ENCODE measurements at regions not wholly inside any gene's neighbourhood (a gene's known extent, or its start where the extent isn't known, plus 50 kb on each side); places are given as distances from the start of the nearest gene placed in this dataset.
A peak's percentile ranks its signal among the peaks of the same experiment; 100 is the strongest.

DNA sequence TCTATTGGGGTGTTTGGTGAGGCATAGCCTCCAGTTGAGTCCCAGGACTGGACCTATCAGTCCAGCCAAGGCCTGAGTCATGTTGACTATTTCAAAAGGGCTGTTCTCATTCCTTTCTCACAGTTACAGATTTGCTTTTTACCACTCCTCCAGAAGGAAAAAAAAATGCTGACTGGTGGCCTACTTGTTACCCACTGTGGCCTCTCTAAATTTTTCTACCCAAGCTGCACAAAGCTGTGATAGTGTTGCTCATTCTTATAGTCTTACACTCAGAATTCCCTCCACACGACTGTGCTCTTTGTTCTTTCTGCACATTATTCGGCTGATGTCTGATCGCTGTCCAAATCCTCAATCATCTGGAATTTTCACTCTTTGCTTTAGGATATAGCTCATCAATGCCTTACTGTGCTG lies 1142.2 kb downstream of the IGSF11 start:
- no peak; the same call in 1 of the 3 replicates for ATAC-seq
- TF ChIP-seq CSDC2 (CRISPR knock-in tag; IDR thresholded peaks at IDR 0.05) (0 out of 2 replicates have a peak, but pooled peaks have one; percentile 21), ESRRG (CRISPR knock-in tag; IDR thresholded peaks at IDR 0.05) (no peak), GLIS3 (CRISPR knock-in tag; IDR thresholded peaks at IDR 0.05) (no peak), RARB (CRISPR knock-in tag; IDR thresholded peaks at IDR 0.05) (no peak), TOX (CRISPR knock-in tag; IDR thresholded peaks at IDR 0.05; ENCODE audit: borderline replicate concordance) (no peak), ZNF565 (CRISPR knock-in tag; conservative IDR thresholded peaks at IDR 0.05; ENCODE audit: low read depth) (no peak), ZNF70 (CRISPR knock-in tag; IDR thresholded peaks at IDR 0.05) (no peak), BACH2 (CRISPR knock-in tag; IDR thresholded peaks at IDR 0.05; ENCODE audit: borderline replicate concordance) (no peak)
- TF ChIP-seq, protein P1, sequence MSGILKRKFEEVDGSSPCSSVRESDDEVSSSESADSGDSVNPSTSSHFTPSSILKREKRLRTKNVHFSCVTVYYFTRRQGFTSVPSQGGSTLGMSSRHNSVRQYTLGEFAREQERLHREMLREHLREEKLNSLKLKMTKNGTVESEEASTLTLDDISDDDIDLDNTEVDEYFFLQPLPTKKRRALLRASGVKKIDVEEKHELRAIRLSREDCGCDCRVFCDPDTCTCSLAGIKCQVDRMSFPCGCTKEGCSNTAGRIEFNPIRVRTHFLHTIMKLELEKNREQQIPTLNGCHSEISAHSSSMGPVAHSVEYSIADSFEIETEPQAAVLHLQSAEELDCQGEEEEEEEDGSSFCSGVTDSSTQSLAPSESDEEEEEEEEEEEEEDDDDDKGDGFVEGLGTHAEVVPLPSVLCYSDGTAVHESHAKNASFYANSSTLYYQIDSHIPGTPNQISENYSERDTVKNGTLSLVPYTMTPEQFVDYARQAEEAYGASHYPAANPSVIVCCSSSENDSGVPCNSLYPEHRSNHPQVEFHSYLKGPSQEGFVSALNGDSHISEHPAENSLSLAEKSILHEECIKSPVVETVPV (CRISPR knock-in tag; IDR thresholded peaks at IDR 0.05): no peak

- peak; percentile 53; the same call in 2 of the 3 replicates for ATAC-seq
- TF ChIP-seq ZNF565 (CRISPR knock-in tag; conservative IDR thresholded peaks at IDR 0.05; ENCODE audit: low read depth) (no peak), TCF4 (CRISPR knock-in tag; IDR thresholded peaks at IDR 0.05; ENCODE audit: borderline replicate concordance) (no peak), POU6F1 (CRISPR knock-in tag; IDR thresholded peaks at IDR 0.05; ENCODE audit: borderline replicate concordance, low read depth) (no peak), ISL1 (CRISPR knock-in tag; IDR thresholded peaks at IDR 0.05) (peak; percentile 25; the same call in 1 of the 2 replicates)
Measured at GRCh38 chr3:117893001-117893400, 1141.6 kb downstream of the IGSF11 start.

- TF ChIP-seq CREB5 (CRISPR knock-in tag; IDR thresholded peaks at IDR 0.05; ENCODE audit: low read depth) (no peak), ISL1 (CRISPR knock-in tag; IDR thresholded peaks at IDR 0.05) (0 out of 2 replicates have a peak, but pooled peaks have one; percentile 11)
- ATAC-seq: no peak; the same call in 2 of the 3 replicates
Measured at GRCh38 chr3:117893638-117894037, 1141.0 kb downstream of the IGSF11 start.

DNA sequence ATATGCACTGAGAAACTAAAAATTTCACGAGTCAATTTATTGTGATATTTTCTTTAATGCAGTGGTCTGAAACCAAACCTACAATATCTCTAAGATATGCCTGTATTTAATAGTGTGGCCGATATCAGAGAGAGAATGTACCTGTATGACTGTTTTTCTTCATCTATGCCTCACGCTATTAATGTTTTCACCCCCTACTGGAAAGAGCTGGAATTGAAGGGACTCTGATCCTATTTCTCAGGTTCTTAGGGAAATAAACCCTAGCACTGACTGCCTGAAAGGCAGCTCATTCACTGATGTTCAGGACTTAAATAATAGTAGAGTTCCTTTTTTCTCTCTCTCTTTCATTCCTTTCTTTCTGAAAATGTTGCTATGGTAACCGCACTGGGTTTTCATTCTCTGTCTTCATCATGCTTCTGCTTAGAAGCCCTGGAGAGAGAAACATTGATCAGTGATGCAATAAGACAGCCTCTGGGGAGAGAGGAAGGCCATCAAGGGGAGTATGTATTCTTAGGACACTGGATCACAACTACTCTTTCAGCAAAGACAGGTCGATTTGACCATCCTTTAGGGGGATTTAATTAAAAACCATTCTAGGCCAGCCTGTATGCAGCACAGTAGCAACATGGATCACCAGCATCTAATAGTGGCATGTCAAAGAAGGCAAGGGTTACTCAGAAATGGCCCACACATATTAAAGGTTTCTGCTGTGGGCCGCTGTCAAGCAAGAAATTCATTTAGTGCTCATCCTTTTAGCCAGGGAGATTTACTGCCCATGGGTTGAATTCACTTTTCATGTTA lies 1135.7 kb downstream of the IGSF11 start:
- TF ChIP-seq OSR1 (CRISPR knock-in tag; IDR thresholded peaks at IDR 0.05) (no peak), ZNF70 (CRISPR knock-in tag; IDR thresholded peaks at IDR 0.05) (no peak), ZNF565 (CRISPR knock-in tag; conservative IDR thresholded peaks at IDR 0.05; ENCODE audit: low read depth) (no peak), CREB5 (CRISPR knock-in tag; IDR thresholded peaks at IDR 0.05; ENCODE audit: low read depth) (no peak), POU6F1 (CRISPR knock-in tag; IDR thresholded peaks at IDR 0.05; ENCODE audit: borderline replicate concordance, low read depth) (no peak), SNAI2 (CRISPR knock-in tag; IDR thresholded peaks at IDR 0.05) (no peak), BACH2 (CRISPR knock-in tag; IDR thresholded peaks at IDR 0.05; ENCODE audit: borderline replicate concordance) (no peak), TCF4 (CRISPR knock-in tag; IDR thresholded peaks at IDR 0.05; ENCODE audit: borderline replicate concordance) (no peak), PPARA (CRISPR knock-in tag; IDR thresholded peaks at IDR 0.05; ENCODE audit: borderline replicate concordance) (no peak), ZFP30 (CRISPR knock-in tag; IDR thresholded peaks at IDR 0.05) (no peak), GLIS3 (CRISPR knock-in tag; IDR thresholded peaks at IDR 0.05) (no peak), TSHZ2 (CRISPR knock-in tag; IDR thresholded peaks at IDR 0.05) (no peak), CSDC2 (CRISPR knock-in tag; IDR thresholded peaks at IDR 0.05) (no peak), ZC3H10 (CRISPR knock-in tag; IDR thresholded peaks at IDR 0.05) (no peak), ZFP3 (CRISPR knock-in tag; IDR thresholded peaks at IDR 0.05) (no peak), RARB (CRISPR knock-in tag; IDR thresholded peaks at IDR 0.05) (no peak)
- TF ChIP-seq, protein P1 (CRISPR knock-in tag; IDR thresholded peaks at IDR 0.05): no peak
- no peak for ATAC-seq

Measured in SK-N-SH treated with all-trans-retinoic acid at 6 μM for 48 hours (cell line).